ENCODE measurements at regions not wholly inside any gene's neighbourhood (a gene's known extent, or its start where the extent isn't known, plus 50 kb on each side); places are given as distances from the start of the nearest gene placed in this dataset.

DNA sequence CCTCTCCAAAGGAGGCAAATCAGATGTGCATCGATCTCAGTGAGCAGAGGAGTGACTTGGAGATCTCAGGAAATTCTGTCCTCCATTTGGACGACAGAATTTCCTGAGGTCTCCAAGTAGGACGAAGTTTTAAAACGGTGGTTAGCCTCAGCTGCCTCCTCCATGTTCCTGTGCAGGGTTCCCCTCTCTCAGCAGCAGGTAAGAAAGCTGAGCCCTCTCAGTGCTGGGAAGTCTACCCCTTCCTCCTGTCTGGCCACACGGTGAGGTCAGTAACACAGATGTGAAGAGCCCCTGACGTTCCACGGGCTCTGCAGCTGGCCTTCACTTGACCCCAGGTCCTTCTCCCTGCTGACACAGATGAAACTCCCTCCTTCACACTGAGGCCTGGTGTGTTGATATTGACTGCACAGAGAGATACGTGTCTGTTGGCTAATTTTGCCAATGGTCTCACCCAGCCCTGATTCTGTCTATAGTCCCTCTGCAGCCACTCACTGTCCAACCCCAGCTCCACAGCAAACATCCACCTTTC lies 607.4 kb upstream of the B3GAT1 start:
- H2AFZ ChIP-seq (ENCODE audit: low read length): no peak overlapping the region
- H4K20me1 ChIP-seq (ENCODE audit: control insufficient read depth, insufficient read depth, insufficient read length): no peaks in the 10 kb centered on the region
- no peaks in the 10 kb centered on the region for H3K79me2 ChIP-seq (ENCODE audit: insufficient read depth, low read length)
- H4K91ac ChIP-seq (ENCODE audit: insufficient read length, low read depth, low read length): no peak overlapping the region
- H2BK20ac ChIP-seq (ENCODE audit: low read depth, low read length, poor library complexity, severe bottlenecking): no peak overlapping the region
- WGBS (ENCODE audit: extremely low coverage, insufficient read length, low lambda C conversion rate): no CpG with 5 or more reads among the region's 8 CpGs
- no peak for TF ChIP-seq CTCF (conservative IDR thresholded peaks at IDR 0.05)
- H3K9ac ChIP-seq (ENCODE audit: extremely low read depth, insufficient read length, low read length): no peak overlapping the region
- H4K5ac ChIP-seq (ENCODE audit: insufficient read length, low read depth, low read length): no peak overlapping the region
- no peak overlapping the region for H3K56ac ChIP-seq (ENCODE audit: insufficient read length, low read depth, low read length)
- no peak overlapping the region for H2BK12ac ChIP-seq (ENCODE audit: insufficient read length, low read depth, low read length)
- H3K4ac ChIP-seq (ENCODE audit: low read depth, low read length): no peak overlapping the region
- H2AK5ac ChIP-seq (ENCODE audit: insufficient read length, low read length): no peak overlapping the region
- H3K27ac Mint-ChIP-seq: peak overlapping the region in 1 of 3 experiments; percentile 74; a peak in 1 of 7 replicates
- H3K4me1 Mint-ChIP-seq: peaks cover 17 to 28% of the 10 kb centered on the region in 2 experiments
- H3K4me1 ChIP-seq (ENCODE audit: insufficient read depth, low read length): no peaks in the 10 kb centered on the region
- H3K36me3 Mint-ChIP-seq (ENCODE audit: insufficient read depth in 1 of 3, low read depth in 3 of 3): peaks cover 0 to 9% (median 5%) of the 10 kb centered on the region in 3 experiments; a peak in 4 of 7 replicates
- H3K27ac ChIP-seq (ENCODE audit: insufficient read length, low read depth, low read length): no peak overlapping the region
- no peak overlapping the region; the same call in 1 of the 2 replicates for H3K14ac ChIP-seq (ENCODE audit: insufficient read depth, low read length)
- no peaks in the 10 kb centered on the region for H3K23me2 ChIP-seq (ENCODE audit: insufficient read length, low read depth, low read length, poor library complexity, severe bottlenecking)
- H2BK15ac ChIP-seq (ENCODE audit: low read depth, low read length): no peak overlapping the region
- no peak overlapping the region for H4K8ac ChIP-seq (replicated peaks; ENCODE audit: insufficient read length, low read depth, low read length)
- no peak overlapping the region for H3K4me3 Mint-ChIP-seq
- peaks cover 5% of the 10 kb centered on the region for H3K9me3 ChIP-seq (ENCODE audit: control insufficient read depth, low read depth, low read length)
- DNase-seq: no peak
- no peak overlapping the region for H3T11ph ChIP-seq (ENCODE audit: low read length)
- H3K23ac ChIP-seq (ENCODE audit: insufficient read length, low read depth, low read length): no peak overlapping the region
- H3K9me3 Mint-ChIP-seq: peaks cover 10 to 12% of the 10 kb centered on the region in 2 experiments; a peak in 4 of 5 replicates
- H3K4me2 ChIP-seq (ENCODE audit: insufficient read depth, insufficient read length, low read length): no peak overlapping the region
- H2BK120ac ChIP-seq (ENCODE audit: low read depth, low read length, poor library complexity, severe bottlenecking): no peak overlapping the region
- H3K18ac ChIP-seq (ENCODE audit: insufficient read length, low read depth, low read length): no peak overlapping the region
- H3K27me3 ChIP-seq (ENCODE audit: insufficient read depth, low read length): no peaks in the 10 kb centered on the region
- H2BK5ac ChIP-seq (ENCODE audit: insufficient read length, low read length): no peak overlapping the region
- no peaks in the 10 kb centered on the region for H3K79me1 ChIP-seq (ENCODE audit: insufficient read depth, low read depth, low read length, poor library complexity, severe bottlenecking)
- H3K27me3 Mint-ChIP-seq (ENCODE audit: low read depth): no peaks in the 10 kb centered on the region
